H1 (cell line): ENCODE measurements at regions not wholly inside any gene's neighbourhood (a gene's known extent, or its start where the extent isn't known, plus 50 kb on each side); places are given as distances from the start of the nearest gene placed in this dataset.

Experiments used
- CTCF ChIA-PET: fragments of 300-600 bp; sonication (Branson Sonifier 250); formaldehyde crosslinking; loops from one replicate; lab custom pipeline; 2021; ENCODE audit not compliant: partially characterized antibody; lab: Charles Lee
- POLR2A ChIA-PET: fragments of 300-600 bp; sonication (Branson Sonifier 250); formaldehyde crosslinking; loops from one replicate; lab custom pipeline; 2021; ENCODE audit warnings: inconsistent platforms; ENCODE audit not compliant: partially characterized antibody; lab: Charles Lee
- DNase-seq, 2 experiments: peaks; one replicate each; pipeline versions ENCODE4 v3.0.0 to v3.0.0-alpha.2; 2010 to 2022; ENCODE audit warnings: low spot score in 2 of 2, low read depth in 1 of 2, mixed read lengths in 1 of 2
- FAIRE-seq: peaks from 2 replicates; lab custom pipeline; 2011; peaks lifted over from hg19 to GRCh38; lab: Jason Lieb, UNC
- H2AFZ ChIP-seq: 2 replicates; pipeline ENCODE4 v1.8.1; 2012; ENCODE audit warnings: low read length, inconsistent platforms
- H2AK5ac ChIP-seq: 2 replicates; pipeline ENCODE4 v1.6.1; 2013; ENCODE audit warnings: low read depth, low read length
- H2BK120ac ChIP-seq: replicated peaks from 2 replicates; pipeline ENCODE3; 2013; ENCODE audit warnings: low read depth, low read length, inconsistent platforms
- H2BK12ac ChIP-seq: 2 replicates; pipeline ENCODE4 v1.6.1; 2013; ENCODE audit warnings: low read depth, low read length
- H2BK15ac ChIP-seq: 2 replicates; pipeline ENCODE4 v1.6.1; 2013; ENCODE audit warnings: low read length
- H2BK20ac ChIP-seq: 2 replicates; pipeline ENCODE4 v1.6.1; 2013; ENCODE audit warnings: low read length
- H2BK5ac ChIP-seq: 2 replicates; pipeline ENCODE4 v1.6.1; 2013; ENCODE audit warnings: low read depth, low read length
- H3K14ac ChIP-seq: 2 replicates; pipeline ENCODE4 v1.6.1; 2013; ENCODE audit warnings: inconsistent platforms; ENCODE audit not compliant: insufficient read length
- H3K18ac ChIP-seq: 2 replicates; pipeline ENCODE4 v1.6.1; 2013; ENCODE audit warnings: low read length; ENCODE audit errors: extremely low read depth
- H3K23ac ChIP-seq: 2 replicates; pipeline ENCODE4 v1.6.1; 2013; ENCODE audit warnings: inconsistent platforms; ENCODE audit not compliant: insufficient read length
- H3K23me2 ChIP-seq: 2 replicates; pipeline ENCODE4 v1.6.1; 2013; ENCODE audit warnings: low read depth, low read length
- H3K27ac ChIP-seq: 2 replicates; pipeline ENCODE4 v1.6.1; 2011; ENCODE audit warnings: low read depth, low read length, inconsistent platforms
- H3K27me3 ChIP-seq, 4 experiments: replicated peaks in 1 of 4; 1 replicate in 1 of 4; 2 replicates in 3 of 4; pipeline versions ENCODE4 v1.6.1 to v1.8.1; 2011 to 2013; ENCODE audit warnings: low read length in 3 of 4, mild to moderate bottlenecking in 3 of 4, inconsistent platforms in 2 of 4, mixed read lengths in 2 of 4, moderate library complexity in 1 of 4; ENCODE audit not compliant: control insufficient read depth in 3 of 4, insufficient read depth in 3 of 4; ENCODE audit errors: extremely low read depth in 1 of 4
- H3K36me3 ChIP-seq, 4 experiments: 2 replicates each; pipeline versions ENCODE4 v1.6.1 to v1.8.1; 2011 to 2013; ENCODE audit warnings: mild to moderate bottlenecking in 4 of 4, low read length in 3 of 4, moderate library complexity in 2 of 4, control low read depth in 1 of 4, inconsistent platforms in 1 of 4; ENCODE audit not compliant: insufficient read depth in 4 of 4, control insufficient read depth in 2 of 4
- H3K4ac ChIP-seq: replicated peaks from 2 replicates; pipeline ENCODE3; 2013; ENCODE audit warnings: low read length, low read depth, mixed read lengths, inconsistent platforms; ENCODE audit not compliant: insufficient read length
- H3K4me1 ChIP-seq, 4 experiments: replicated peaks in 1 of 4; 1 replicate in 1 of 4; 2 replicates in 3 of 4; pipeline versions ENCODE4 v1.6.1 to v1.8.1; 2011 to 2013; ENCODE audit warnings: low read length in 3 of 4, inconsistent platforms in 2 of 4, mixed read lengths in 1 of 4; ENCODE audit not compliant: insufficient read depth in 4 of 4, control insufficient read depth in 3 of 4
- H3K4me2 ChIP-seq, 2 experiments: 2 replicates each; pipeline versions ENCODE4 v1.6.1 to v1.8.1; 2011 to 2013; ENCODE audit warnings: low read depth in 2 of 2, low read length in 2 of 2, control low read depth in 1 of 2, inconsistent platforms in 1 of 2, mild to moderate bottlenecking in 1 of 2; ENCODE audit not compliant: insufficient read depth in 1 of 2
- H3K4me3 ChIP-seq, 4 experiments: fragments of 200-600, 300-600 bp in 1 of 4; sonication (generic), shearing (Covaris generic), sonication (Bioruptor Twin) in 1 of 4; 2 replicates each; pipeline versions ENCODE4 v1.5.1 to v1.8.1; 2011 to 2016; ENCODE audit warnings: low read length in 4 of 4, low read depth in 3 of 4, control low read depth in 2 of 4, inconsistent platforms in 2 of 4, mild to moderate bottlenecking in 2 of 4, mixed read lengths in 1 of 4, moderate library complexity in 1 of 4; ENCODE audit not compliant: insufficient read depth in 2 of 4; ENCODE audit errors: extremely low read depth in 1 of 4
- H3K56ac ChIP-seq: replicated peaks from 2 replicates; pipeline ENCODE3; 2013; ENCODE audit warnings: low read depth, mild to moderate bottlenecking, mixed read lengths, low read length, inconsistent platforms; ENCODE audit not compliant: insufficient read length
- H3K79me1 ChIP-seq: 2 replicates; pipeline ENCODE4 v1.6.1; 2013; ENCODE audit warnings: low read depth, low read length, control low read depth
- H3K79me2 ChIP-seq, 2 experiments: 2 replicates each; pipeline versions ENCODE4 v1.6.1 to v1.8.1; 2012 to 2013; ENCODE audit warnings: low read length in 2 of 2, mild to moderate bottlenecking in 2 of 2, inconsistent platforms in 1 of 2; ENCODE audit not compliant: insufficient read depth in 2 of 2, control insufficient read depth in 1 of 2
- H3K9ac ChIP-seq, 4 experiments: replicated peaks in 1 of 4; 1 replicate in 1 of 4; 2 replicates in 3 of 4; pipeline versions ENCODE4 v1.6.1 to v1.8.1; 2011 to 2013; ENCODE audit warnings: low read depth in 3 of 4, low read length in 3 of 4, control low read depth in 2 of 4, mild to moderate bottlenecking in 2 of 4, moderate library complexity in 2 of 4, inconsistent platforms in 1 of 4; ENCODE audit errors: extremely low read depth in 1 of 4
- H3K9me3 ChIP-seq, 2 experiments: 2 replicates each; pipeline versions ENCODE4 v1.6.1 to v1.8.1; 2012 to 2013; ENCODE audit warnings: mild to moderate bottlenecking in 2 of 2, moderate library complexity in 2 of 2, control low read depth in 1 of 2, inconsistent platforms in 1 of 2, low read depth in 1 of 2, low read length in 1 of 2, mixed read lengths in 1 of 2; ENCODE audit not compliant: insufficient read depth in 2 of 2
- H4K20me1 ChIP-seq, 2 experiments: replicated peaks in 1 of 2; 2 replicates each; pipeline versions ENCODE3 to v1.8.1; 2011 to 2013; ENCODE audit warnings: inconsistent platforms in 2 of 2, low read length in 2 of 2, mild to moderate bottlenecking in 1 of 2; ENCODE audit not compliant: insufficient read depth in 2 of 2, control insufficient read depth in 1 of 2
- H4K5ac ChIP-seq: 2 replicates; pipeline ENCODE4 v1.6.1; 2013; ENCODE audit warnings: low read length, low read depth, mixed read lengths, inconsistent platforms; ENCODE audit not compliant: insufficient read length
- H4K8ac ChIP-seq: 2 replicates; pipeline ENCODE4 v1.8.0; 2013; ENCODE audit warnings: mild to moderate bottlenecking, moderate library complexity, low read length, inconsistent platforms; ENCODE audit not compliant: insufficient read depth; ENCODE audit errors: extremely low read depth
- H4K91ac ChIP-seq: replicated peaks from 2 replicates; pipeline ENCODE3; 2013; ENCODE audit warnings: low read length, mixed read lengths, inconsistent platforms; ENCODE audit not compliant: insufficient read length
- BCL11A ChIP-seq, 2 experiments: IDR thresholded peaks; one replicate each; pipeline ENCODE4 v1.6.1; 2011; ENCODE audit warnings: low read depth in 2 of 2, low read length in 2 of 2, mild to moderate bottlenecking in 2 of 2
- CEBPB ChIP-seq: IDR thresholded peaks from 2 replicates; pipeline ENCODE4 v1.6.1; 2012; ENCODE audit warnings: low read depth, low read length
- CREB1 ChIP-seq: IDR thresholded peaks from 2 replicates; pipeline ENCODE4 v1.6.1; 2012; ENCODE audit warnings: inconsistent platforms
- NANOG ChIP-seq: IDR thresholded peaks from 2 replicates; pipeline ENCODE4 v1.6.1; 2011; ENCODE audit warnings: low read length, low read depth, mild to moderate bottlenecking, inconsistent platforms; ENCODE audit not compliant: insufficient read depth, poor library complexity, severe bottlenecking
- SIRT6 ChIP-seq: IDR thresholded peaks from one replicate; pipeline ENCODE4 v1.7.1; 2012; ENCODE audit warnings: low read length, inconsistent platforms
- TAF1 ChIP-seq: IDR thresholded peaks from 2 replicates; pipeline ENCODE4 v1.6.1; 2011; ENCODE audit warnings: mild to moderate bottlenecking, low read depth, low read length
- WGBS, 2 experiments: shearing (Covaris generic) in 1 of 2; methylation state at CpG; one replicate each; pipeline versions ENCODE4 v1.1.6 to v1.1.7; 2013 to 2015; ENCODE audit warnings: low lambda C conversion rate in 2 of 2, mixed read lengths in 2 of 2, inconsistent platforms in 1 of 2, low coverage in 1 of 2, missing lambda C conversion rate in 1 of 2; ENCODE audit not compliant: insufficient replicate concordance in 2 of 2, insufficient coverage in 1 of 2, insufficient read length in 1 of 2; ENCODE audit errors: extremely low coverage in 1 of 2, missing lambda C conversion rate in 1 of 2; 5-methylcytosine and 5-hydroxymethylcytosine counted together

DNA sequence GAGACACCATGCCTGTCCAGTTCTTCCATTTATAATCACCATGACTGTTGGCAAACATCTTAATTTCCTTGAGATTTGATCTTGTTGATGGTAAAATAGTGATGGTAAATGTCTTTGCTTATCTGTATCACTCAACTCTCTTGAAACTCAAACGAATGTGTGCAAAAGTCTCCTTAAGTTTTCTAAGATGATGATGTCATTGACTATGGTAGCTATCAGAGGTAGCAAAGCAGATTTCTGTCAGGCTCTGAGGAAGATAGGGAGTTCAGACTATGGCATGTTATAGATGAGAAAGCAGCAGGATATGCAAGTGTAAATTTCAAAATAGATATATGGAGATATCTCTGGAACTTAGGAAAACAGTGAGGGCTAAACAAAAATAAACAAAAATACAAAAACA, 121.0 kb upstream of the GJE1 start:
- no peak overlapping the region for H4K5ac ChIP-seq
- no peak overlapping the region for H2BK12ac ChIP-seq
- no peak overlapping the region for H3K27ac ChIP-seq
- peaks cover 2 to 7% (median 5%) of the 10 kb centered on the region in 4 experiments; a peak in 5 of 7 replicates for H3K4me1 ChIP-seq
- ChIA-PET POLR2A (no interaction called here), CTCF (interaction anchor here (1.0 to 1.7 kb wide), 2 partner anchors 21 to 22 kb away, joined by 3 to 4 read pairs; no protein-coding TSS in a partner anchor)
- no peak overlapping the region for H4K91ac ChIP-seq
- H3K56ac ChIP-seq, result no peak overlapping the region
- WGBS, 2 experiments, result 100% methylated on average over 1 of the region's 1 CpG; no CpG with 5 or more reads in 1 of the 2 experiments
- no peak overlapping the region for H3K23ac ChIP-seq
- no peak overlapping the region for H2BK20ac ChIP-seq
- H3K9me3 ChIP-seq, result no peaks in the 10 kb centered on the region
- TF ChIP-seq NANOG, result no peak
- TF ChIP-seq CEBPB, result no peak
- TF ChIP-seq TAF1, result no peak
- no peak for TF ChIP-seq CREB1
- no peak for TF ChIP-seq SIRT6
- no peak for TF ChIP-seq BCL11A (IDR thresholded peaks at IDR 0.05; ENCODE audit: low read depth in 2 of 2, low read length in 2 of 2)
- no peak overlapping the region for H3K4me2 ChIP-seq
- no peaks in the 10 kb centered on the region for H3K23me2 ChIP-seq
- DNase-seq (no peak), FAIRE-seq (no peak)
- no peak overlapping the region for H2AFZ ChIP-seq
- no peaks in the 10 kb centered on the region for H4K20me1 ChIP-seq
- no peak overlapping the region for H3K4ac ChIP-seq
- H2BK120ac ChIP-seq, result no peak overlapping the region
- no peak overlapping the region for H2BK15ac ChIP-seq
- H3K4me3 ChIP-seq, result no peak overlapping the region
- H2BK5ac ChIP-seq, result no peak overlapping the region
- no peaks in the 10 kb centered on the region for H3K79me1 ChIP-seq
- H3K14ac ChIP-seq, result no peak overlapping the region
- H3K79me2 ChIP-seq, result peaks cover 0 to 12% of the 10 kb centered on the region in 2 experiments; a peak in 2 of 4 replicates
- no peak overlapping the region for H4K8ac ChIP-seq
- no peaks in the 10 kb centered on the region for H3K27me3 ChIP-seq
- no peaks in the 10 kb centered on the region; a peak in 1 of 8 replicates for H3K36me3 ChIP-seq
- H2AK5ac ChIP-seq, result no peak overlapping the region
- H3K18ac ChIP-seq, result no peak overlapping the region
- H3K9ac ChIP-seq, result no peak overlapping the region
